ENCODE measurements at regions not wholly inside any gene's neighbourhood (a gene's known extent, or its start where the extent isn't known, plus 50 kb on each side); places are given as distances from the start of the nearest gene placed in this dataset.
"Not testable (repeated sequence)": the region's sequence is repeated elsewhere in the genome, so short reads cannot be mapped to it uniquely, and the experiment has no call there.

GRCh38 chr7:17095931-17096330, 202.5 kb upstream of the AHR start:
- no peak for FAIRE-seq

- FAIRE-seq: no peak
Measured at GRCh38 chr7:17097668-17098297, 200.7 kb upstream of the AHR start.

DNA sequence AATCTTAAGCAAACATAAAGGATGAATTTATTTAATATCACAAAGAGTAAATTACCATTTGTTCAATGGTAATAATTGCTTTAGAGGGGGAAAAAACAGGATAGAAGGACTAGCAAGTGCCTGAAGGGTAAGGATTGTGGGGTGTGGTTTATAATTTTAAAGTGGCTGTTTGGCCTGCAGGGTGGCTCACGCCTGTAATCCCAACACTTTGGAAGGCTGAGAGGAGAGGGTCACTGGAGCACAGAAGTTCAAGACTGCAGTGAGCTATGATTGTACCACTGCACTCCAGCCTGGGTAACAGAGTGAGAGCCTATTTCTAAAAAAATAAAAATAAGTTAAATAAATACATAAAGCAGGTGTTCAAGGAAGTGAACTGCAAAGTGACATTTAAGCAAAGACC, 199.9 kb upstream of the AHR start:
- no peak for FAIRE-seq

- no peak for FAIRE-seq
Measured at GRCh38 chr7:17099083-17099973, 199.1 kb upstream of the AHR start.

- not testable (repeated sequence) for FAIRE-seq
Measured at GRCh38 chr7:17099974-17100509, 198.4 kb upstream of the AHR start.

DNA sequence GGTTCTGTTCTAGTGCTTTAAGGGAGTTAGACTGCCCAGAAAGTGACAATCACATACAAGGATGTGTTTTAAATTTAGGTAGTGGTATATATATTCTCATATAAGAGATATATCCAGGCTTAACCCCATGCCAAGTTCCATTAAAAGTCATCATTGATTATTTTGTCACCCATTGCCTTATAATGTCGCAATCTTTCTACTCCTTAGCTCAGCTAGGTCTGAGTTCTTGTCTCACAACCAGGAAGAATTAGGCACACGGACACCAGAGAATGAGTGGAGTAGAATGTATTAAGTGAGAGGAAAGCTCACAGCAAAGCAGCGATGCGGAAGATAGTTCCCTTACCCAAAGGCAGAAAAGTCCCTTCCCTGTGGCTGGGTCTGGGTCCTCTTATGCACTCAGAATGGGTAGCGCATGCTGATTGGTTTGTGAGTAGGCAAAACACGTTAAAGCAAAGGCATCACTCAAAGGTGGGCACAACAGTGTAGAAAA, 197.2 kb upstream of the AHR start:
- FAIRE-seq: no peak

- FAIRE-seq: no peak
Measured at GRCh38 chr7:17103170-17103569, 195.3 kb upstream of the AHR start.

- FAIRE-seq: no peak
Measured at GRCh38 chr7:17103984-17104383, 194.5 kb upstream of the AHR start.

GRCh38 chr7:17104419-17104818, 194.0 kb upstream of the AHR start:
- FAIRE-seq: no peak

DNA sequence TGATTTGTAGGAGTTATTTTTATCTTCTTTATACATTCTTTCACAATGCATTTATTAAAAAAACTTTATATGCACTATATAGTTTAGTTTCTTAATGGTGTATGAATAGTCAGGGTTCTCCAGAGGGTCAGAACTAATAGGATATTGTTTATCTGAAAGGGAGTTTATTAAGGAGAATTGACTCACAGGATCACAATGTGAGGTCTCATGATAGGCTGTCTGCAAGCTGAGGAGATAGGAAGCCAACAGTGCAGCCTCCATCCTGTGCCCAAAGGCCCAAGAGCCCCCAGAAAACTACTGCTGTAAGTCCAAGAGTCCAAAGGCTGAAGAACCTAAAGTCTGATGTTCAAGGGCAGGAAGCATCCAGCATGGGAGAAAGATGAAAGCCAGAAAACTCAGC, 192.8 kb upstream of the AHR start:
- no peak for FAIRE-seq

- no peak for FAIRE-seq
Measured at GRCh38 chr7:17108049-17108584, 190.3 kb upstream of the AHR start.

- no peak for FAIRE-seq
Measured at GRCh38 chr7:17109020-17109419, 189.4 kb upstream of the AHR start.

- not testable (repeated sequence) for FAIRE-seq
Measured at GRCh38 chr7:17113770-17114169, 184.7 kb upstream of the AHR start.

DNA sequence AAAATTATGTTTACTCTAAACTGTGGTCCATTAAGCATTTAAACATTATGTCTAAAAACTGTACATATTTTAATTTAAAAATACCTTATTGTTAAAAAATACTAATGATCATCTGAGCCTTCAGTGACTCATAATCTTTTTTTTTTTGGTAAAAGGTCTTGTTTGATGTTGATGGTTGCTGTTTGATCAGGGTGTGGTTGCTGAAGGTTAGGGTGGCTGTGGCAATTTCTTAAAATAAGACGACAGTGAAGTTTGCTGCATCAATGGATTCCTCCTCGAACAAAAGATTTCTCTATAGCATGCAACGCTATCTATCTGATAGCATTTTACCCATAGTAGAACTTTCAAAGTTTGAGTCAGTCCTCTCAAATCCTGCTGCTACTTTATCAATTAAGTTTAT, 180.0 kb upstream of the AHR start:
- FAIRE-seq: no peak

- no peak for FAIRE-seq
Measured at GRCh38 chr7:17120756-17121155, 177.7 kb upstream of the AHR start.

GRCh38 chr7:17121671-17122070, 176.8 kb upstream of the AHR start:
- no peak for FAIRE-seq

- FAIRE-seq: no peak
Measured at GRCh38 chr7:17123020-17123419, 175.4 kb upstream of the AHR start.

DNA sequence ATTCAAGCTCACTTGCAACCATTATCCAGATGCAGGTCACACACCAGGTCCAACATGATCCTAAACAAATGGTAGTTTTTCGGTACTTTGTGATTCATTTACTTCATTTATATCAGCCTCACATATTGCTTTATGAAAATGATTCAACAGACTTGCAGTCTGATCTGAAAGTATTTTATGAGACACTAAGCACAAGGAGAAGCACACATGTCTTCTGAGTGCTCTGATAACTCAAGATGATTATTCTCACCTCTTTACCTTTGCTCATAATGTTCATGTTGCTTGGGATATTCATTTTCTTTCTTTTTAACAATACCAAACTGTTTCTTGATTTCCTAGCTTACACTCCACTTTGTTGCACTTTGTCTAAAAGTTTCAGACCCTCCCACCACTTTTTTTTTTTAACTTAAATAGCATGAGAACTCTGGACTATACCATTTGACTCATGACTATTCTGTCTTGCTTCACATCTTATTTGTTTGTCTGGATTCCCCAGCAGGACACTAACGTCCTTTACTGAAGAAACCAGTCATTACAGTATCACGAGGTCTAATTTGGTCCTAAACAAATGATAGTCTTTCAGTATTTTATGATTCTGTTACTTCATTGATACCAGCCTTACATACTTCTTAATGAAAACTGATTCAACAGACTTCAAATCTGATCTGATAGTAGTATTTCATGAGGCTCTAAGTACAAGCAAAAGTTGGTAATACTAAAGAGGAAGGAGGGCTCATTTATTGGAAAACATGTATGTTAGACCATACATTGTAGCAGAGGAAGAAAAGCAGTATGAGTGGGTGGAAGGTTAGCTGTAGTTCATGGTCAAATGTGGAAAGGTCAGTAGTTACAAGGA, 171.8 kb upstream of the AHR start:
- no peak for FAIRE-seq

DNA sequence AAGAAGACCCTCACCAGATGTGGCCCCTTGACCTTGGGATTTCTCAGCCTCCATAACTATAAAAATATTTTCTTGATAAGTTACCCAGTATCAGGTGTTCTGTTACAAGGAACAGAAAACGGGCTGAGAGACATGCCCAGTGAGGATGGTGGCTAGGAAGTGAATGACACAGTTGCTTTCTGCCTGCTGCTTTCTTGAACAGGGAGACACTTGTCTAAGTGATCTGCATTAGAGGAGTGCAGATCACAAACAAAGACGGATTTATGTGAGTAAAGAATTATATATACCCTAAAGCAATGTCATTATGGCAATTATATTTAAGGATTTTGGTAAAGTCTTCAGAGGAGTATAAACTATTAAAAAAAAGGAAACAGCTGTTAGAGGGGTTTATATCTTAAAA, 169.2 kb upstream of the AHR start:
- FAIRE-seq: no peak

DNA sequence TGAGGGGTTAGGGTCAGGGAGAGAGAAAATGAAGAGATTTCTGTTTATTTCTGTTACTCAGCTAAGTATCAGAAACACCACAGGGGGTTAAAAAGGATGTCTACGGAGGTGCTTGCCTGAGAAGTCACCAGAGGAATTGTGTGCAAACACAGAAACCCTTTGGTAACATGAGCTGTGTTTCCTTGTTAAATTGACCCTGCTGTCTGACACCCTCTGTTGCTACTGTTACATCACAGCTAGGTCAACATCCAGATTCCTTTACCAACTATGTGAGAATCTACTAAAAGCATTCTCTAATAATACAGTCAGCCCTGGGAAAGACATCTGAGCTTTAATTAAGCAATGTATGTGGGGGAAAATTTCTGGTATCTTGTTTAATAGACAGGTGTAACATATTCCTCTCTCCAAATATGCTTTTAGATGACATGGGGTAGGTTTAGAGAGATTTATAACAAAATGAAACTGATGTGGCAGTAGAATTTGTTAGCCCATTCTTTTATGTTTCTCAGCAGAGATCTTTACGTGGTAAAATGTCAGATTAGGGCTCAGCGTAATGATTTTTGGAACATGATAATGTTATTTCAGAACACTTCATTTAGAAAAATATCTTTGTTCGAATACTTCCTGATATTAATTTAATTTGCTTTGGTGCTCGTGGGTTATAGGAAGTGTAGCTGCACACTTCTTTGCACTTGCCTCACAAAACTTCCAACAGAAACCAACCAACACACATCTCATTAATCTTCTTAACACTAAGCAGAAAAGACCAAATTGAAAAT, 168.0 kb upstream of the AHR start:
- no peak for FAIRE-seq

DNA sequence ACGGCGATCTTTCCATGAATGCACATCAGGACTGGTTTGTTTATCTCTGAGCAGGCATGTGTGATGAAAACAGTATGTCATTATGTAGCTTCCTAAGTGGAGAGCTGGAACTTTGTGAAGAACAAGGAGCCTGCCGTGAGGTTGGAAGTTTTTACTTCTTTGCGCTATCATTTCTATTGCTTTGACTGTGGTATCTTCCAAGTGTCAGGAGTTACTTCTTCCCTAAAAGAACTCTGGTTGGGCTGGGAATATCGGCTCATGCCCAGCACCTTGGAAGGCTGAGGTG, 167.4 kb upstream of the AHR start:
- FAIRE-seq: no peak

- no peak for FAIRE-seq
Measured at GRCh38 chr7:17131983-17132655, 166.3 kb upstream of the AHR start.

All from A204.1 (cell line).